Fibroblast of lung (primary cell): ENCODE measurements at regions not wholly inside any gene's neighbourhood (a gene's known extent, or its start where the extent isn't known, plus 50 kb on each side); places are given as distances from the start of the nearest gene placed in this dataset.

Experiments
- DNase-seq, 2 donors: peaks; one replicate each; pipeline versions ENCODE4 v3.0.0 to v3.0.0-alpha.2; 2010; ENCODE audit warnings: low read depth in 2 of 2
- H2AFZ ChIP-seq: 2 replicates; pipeline ENCODE4 v1.5.1; 2012; ENCODE audit warnings: low read length, control low read depth, inconsistent platforms
- H3K27ac ChIP-seq: 2 replicates; pipeline ENCODE4 v1.5.1; 2011; ENCODE audit warnings: low read length, control low read depth; ENCODE audit not compliant: insufficient read depth
- H3K27me3 ChIP-seq: 2 replicates; pipeline ENCODE4 v1.5.1; 2011; ENCODE audit warnings: mild to moderate bottlenecking, low read length; ENCODE audit not compliant: control insufficient read depth, insufficient read depth
- H3K36me3 ChIP-seq: 2 replicates; pipeline ENCODE4 v1.5.1; 2011; ENCODE audit warnings: low read length; ENCODE audit not compliant: control insufficient read depth, insufficient read depth
- H3K4me1 ChIP-seq: 2 replicates; pipeline ENCODE4 v1.5.1; 2011; ENCODE audit warnings: low read length; ENCODE audit not compliant: control insufficient read depth, insufficient read depth; ENCODE audit errors: extremely low read depth
- H3K4me2 ChIP-seq: 2 replicates; pipeline ENCODE4 v1.5.1; 2011; ENCODE audit warnings: low read length, control low read depth; ENCODE audit not compliant: insufficient read depth; ENCODE audit errors: extremely low read depth
- H3K4me3 ChIP-seq, 4 experiments: fragments of 200-600 bp in 1 of 4; sonication (generic) in 1 of 4; replicated peaks in 1 of 4; 2 replicates each; pipeline ENCODE4 v1.5.1; 2011 to 2016; ENCODE audit warnings: low read length in 4 of 4, low read depth in 3 of 4, mild to moderate bottlenecking in 3 of 4, control low read depth in 2 of 4, inconsistent platforms in 1 of 4, mixed read lengths in 1 of 4; ENCODE audit not compliant: insufficient read depth in 1 of 4; ENCODE audit errors: control extremely low read depth in 1 of 4
- H3K79me2 ChIP-seq: 2 replicates; pipeline ENCODE4 v1.5.1; 2012; ENCODE audit warnings: mild to moderate bottlenecking, low read length, inconsistent platforms; ENCODE audit not compliant: control insufficient read depth, insufficient read depth
- H3K9ac ChIP-seq: 2 replicates; pipeline ENCODE4 v1.5.1; 2011; ENCODE audit warnings: mild to moderate bottlenecking, low read length, control low read depth; ENCODE audit not compliant: insufficient read depth
- H3K9me3 ChIP-seq: 2 replicates; pipeline ENCODE4 v1.5.1; 2012; ENCODE audit warnings: low read depth, low read length; ENCODE audit not compliant: control insufficient read depth, insufficient read depth
- H4K20me1 ChIP-seq: 2 replicates; pipeline ENCODE4 v1.5.1; 2011; ENCODE audit warnings: low read length; ENCODE audit not compliant: control insufficient read depth, insufficient read depth; ENCODE audit errors: extremely low read depth
- EZH2 ChIP-seq: IDR thresholded peaks from 2 replicates; pipeline ENCODE4 v1.5.1; 2012; ENCODE audit warnings: low read length, control low read depth, mild to moderate bottlenecking; ENCODE audit errors: missing control alignments
- TF ChIP-seq, protein P1 (sequence below), 2 donors: IDR thresholded peaks in 1 of 2; conservative IDR thresholded peaks in 1 of 2; 1 replicate in 1 of 2; 2 replicates in 1 of 2; pipeline ENCODE4 v1.5.1; 2011 to 2012; ENCODE audit warnings: low read length in 2 of 2, control low read depth in 1 of 2, inconsistent platforms in 1 of 2, low read depth in 1 of 2, mild to moderate bottlenecking in 1 of 2

DNA sequence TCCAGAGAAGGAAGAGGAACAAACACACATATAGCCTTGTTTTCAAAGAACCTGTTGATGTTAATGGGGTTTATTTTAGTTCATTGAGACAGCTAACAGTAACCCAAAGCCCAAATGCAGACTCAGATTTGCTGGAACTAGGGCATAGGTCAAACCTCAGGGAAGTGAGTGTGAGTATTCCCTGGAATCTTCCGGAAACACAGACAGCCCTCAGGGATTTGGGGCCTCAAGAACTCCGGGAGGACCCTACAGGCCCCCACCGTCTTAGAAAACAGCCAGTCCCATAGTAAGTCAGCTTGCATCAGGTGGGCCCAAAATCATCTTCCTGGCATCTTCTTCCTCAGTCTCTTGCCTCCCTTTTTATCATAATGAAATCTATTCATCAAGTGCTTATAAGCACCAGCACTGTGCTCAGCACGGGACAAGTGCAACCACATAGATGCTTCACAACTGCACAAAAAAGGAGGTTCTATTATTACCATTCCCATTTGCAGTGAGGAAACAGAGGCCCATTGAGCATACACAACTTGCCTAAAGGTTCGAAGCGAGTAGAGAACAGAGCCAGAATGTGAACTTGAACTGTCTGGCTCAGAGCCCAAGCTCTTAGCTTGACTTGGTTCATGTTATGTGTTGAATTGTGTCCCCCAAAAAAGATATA, 50.2 kb upstream of the BCL11A start:
- no peak for DNase-seq
- H3K4me1 ChIP-seq = no peaks in the 10 kb centered on the region
- H3K36me3 ChIP-seq = no peaks in the 10 kb centered on the region
- H3K9me3 ChIP-seq = no peaks in the 10 kb centered on the region
- no peak overlapping the region for H3K9ac ChIP-seq
- no peaks in the 10 kb centered on the region for H4K20me1 ChIP-seq
- H3K27me3 ChIP-seq = no peaks in the 10 kb centered on the region
- H3K4me3 ChIP-seq = no peak overlapping the region
- no peak overlapping the region for H3K4me2 ChIP-seq
- no peak overlapping the region for H3K27ac ChIP-seq
- TF ChIP-seq, protein P1, sequence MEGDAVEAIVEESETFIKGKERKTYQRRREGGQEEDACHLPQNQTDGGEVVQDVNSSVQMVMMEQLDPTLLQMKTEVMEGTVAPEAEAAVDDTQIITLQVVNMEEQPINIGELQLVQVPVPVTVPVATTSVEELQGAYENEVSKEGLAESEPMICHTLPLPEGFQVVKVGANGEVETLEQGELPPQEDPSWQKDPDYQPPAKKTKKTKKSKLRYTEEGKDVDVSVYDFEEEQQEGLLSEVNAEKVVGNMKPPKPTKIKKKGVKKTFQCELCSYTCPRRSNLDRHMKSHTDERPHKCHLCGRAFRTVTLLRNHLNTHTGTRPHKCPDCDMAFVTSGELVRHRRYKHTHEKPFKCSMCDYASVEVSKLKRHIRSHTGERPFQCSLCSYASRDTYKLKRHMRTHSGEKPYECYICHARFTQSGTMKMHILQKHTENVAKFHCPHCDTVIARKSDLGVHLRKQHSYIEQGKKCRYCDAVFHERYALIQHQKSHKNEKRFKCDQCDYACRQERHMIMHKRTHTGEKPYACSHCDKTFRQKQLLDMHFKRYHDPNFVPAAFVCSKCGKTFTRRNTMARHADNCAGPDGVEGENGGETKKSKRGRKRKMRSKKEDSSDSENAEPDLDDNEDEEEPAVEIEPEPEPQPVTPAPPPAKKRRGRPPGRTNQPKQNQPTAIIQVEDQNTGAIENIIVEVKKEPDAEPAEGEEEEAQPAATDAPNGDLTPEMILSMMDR (conservative IDR thresholded peaks at IDR 0.05 in 1 of 2, IDR thresholded peaks at IDR 0.05 in 1 of 2; ENCODE audit: low read depth in 1 of 2, low read length in 2 of 2) = no peak
- no peak for TF ChIP-seq EZH2
- H3K79me2 ChIP-seq = no peaks in the 10 kb centered on the region
- no peak overlapping the region for H2AFZ ChIP-seq

DNA sequence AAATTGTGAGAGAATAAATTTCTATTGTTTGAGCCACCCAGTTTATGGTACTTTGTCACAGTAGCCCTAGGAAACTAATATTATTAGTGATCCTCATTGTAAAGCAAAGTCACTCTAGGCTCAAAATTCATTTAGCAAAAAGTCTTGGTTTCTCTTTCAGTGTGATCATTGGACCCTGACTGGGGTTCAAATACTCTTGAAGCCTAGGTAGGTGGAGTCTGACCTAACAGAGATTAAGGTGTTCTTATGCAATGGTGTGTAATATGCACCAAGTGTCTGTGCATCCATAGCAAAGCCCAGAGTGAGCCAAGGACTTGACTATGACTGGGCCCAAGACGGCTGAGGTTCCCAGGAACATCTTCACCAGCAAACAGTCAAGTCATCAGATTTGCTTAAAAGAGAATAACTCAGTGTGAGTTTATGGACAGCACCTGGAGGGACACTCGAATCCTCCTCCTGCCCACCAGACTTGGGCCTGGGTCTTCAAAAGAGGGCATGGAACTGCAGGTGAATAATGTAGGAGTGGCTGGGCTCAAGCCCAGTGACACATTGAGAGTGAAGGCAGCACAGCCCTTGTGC, 51.1 kb upstream of the BCL11A start:
- H3K27ac ChIP-seq = no peak overlapping the region
- H3K9me3 ChIP-seq = no peaks in the 10 kb centered on the region
- H3K4me3 ChIP-seq = no peak overlapping the region
- no peaks in the 10 kb centered on the region for H4K20me1 ChIP-seq
- H3K4me1 ChIP-seq = no peaks in the 10 kb centered on the region
- H3K79me2 ChIP-seq = no peaks in the 10 kb centered on the region
- no peak overlapping the region for H3K4me2 ChIP-seq
- H3K27me3 ChIP-seq = no peaks in the 10 kb centered on the region
- no peak overlapping the region for H2AFZ ChIP-seq
- no peaks in the 10 kb centered on the region for H3K36me3 ChIP-seq
- no peak for DNase-seq
- TF ChIP-seq EZH2 = no peak
- TF ChIP-seq, protein P1 (conservative IDR thresholded peaks at IDR 0.05 in 1 of 2, IDR thresholded peaks at IDR 0.05 in 1 of 2; ENCODE audit: low read depth in 1 of 2, low read length in 2 of 2) = no peak
- no peak overlapping the region for H3K9ac ChIP-seq

DNA sequence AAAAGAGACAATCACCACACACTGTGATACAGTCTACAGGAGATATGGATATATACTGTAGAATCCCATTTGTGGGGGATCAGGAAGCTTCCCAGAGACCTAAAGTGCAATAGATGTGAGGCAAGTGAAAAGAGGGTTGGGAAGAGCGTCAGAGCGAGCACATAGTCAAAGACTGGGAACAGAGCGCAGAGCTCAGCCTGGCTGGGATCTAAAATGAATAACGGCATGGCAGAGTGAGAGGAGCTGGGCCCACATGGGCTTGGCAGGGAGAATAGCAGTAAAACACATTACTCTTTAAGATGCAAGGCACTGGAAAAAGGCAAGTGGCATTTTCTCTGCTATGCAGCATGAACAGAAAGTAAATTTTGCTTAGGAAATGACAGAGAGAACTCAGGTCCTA, 52.4 kb upstream of the BCL11A start:
- no peak overlapping the region for H3K9ac ChIP-seq
- no peaks in the 10 kb centered on the region for H3K27me3 ChIP-seq
- no peaks in the 10 kb centered on the region for H3K36me3 ChIP-seq
- no peak for TF ChIP-seq EZH2
- TF ChIP-seq, protein P1 (conservative IDR thresholded peaks at IDR 0.05 in 1 of 2, IDR thresholded peaks at IDR 0.05 in 1 of 2; ENCODE audit: low read depth in 1 of 2, low read length in 2 of 2) = no peak
- no peaks in the 10 kb centered on the region for H3K9me3 ChIP-seq
- H2AFZ ChIP-seq = no peak overlapping the region
- no peaks in the 10 kb centered on the region for H3K79me2 ChIP-seq
- DNase-seq = no peak
- H3K4me2 ChIP-seq = no peak overlapping the region
- H4K20me1 ChIP-seq = no peaks in the 10 kb centered on the region
- H3K4me3 ChIP-seq = no peak overlapping the region
- H3K27ac ChIP-seq = no peak overlapping the region
- H3K4me1 ChIP-seq = no peaks in the 10 kb centered on the region
